ENCODE measurements at regions not wholly inside any gene's neighbourhood (a gene's known extent, or its start where the extent isn't known, plus 50 kb on each side); places are given as distances from the start of the nearest gene placed in this dataset.
A peak's percentile ranks its signal among the peaks of the same experiment; 100 is the strongest.
"Not testable (repeated sequence)": the region's sequence is repeated elsewhere in the genome, so short reads cannot be mapped to it uniquely, and the experiment has no call there.

DNA sequence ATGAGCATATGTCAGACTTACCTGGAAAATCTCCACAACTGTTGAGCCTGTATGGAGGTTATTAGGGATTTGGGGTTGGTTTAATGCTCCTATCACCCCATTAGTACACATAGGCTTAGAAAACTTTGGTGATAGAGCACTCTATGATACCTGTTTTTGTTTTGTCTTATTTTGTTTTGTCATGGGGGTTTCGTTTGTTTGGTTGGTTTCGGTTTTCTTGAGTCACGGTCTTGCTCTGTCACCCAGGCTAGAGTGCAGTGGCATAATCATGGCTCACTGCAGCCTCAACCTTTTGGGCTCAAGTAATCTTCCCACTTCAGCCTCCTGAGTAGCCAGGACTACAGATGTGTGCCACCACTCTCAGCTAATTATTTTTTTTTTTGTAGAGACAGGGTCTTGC lies 70.0 kb downstream of the MZT1 start:
- no peak for DNase-seq (ENCODE audit: low spot score)

DNA sequence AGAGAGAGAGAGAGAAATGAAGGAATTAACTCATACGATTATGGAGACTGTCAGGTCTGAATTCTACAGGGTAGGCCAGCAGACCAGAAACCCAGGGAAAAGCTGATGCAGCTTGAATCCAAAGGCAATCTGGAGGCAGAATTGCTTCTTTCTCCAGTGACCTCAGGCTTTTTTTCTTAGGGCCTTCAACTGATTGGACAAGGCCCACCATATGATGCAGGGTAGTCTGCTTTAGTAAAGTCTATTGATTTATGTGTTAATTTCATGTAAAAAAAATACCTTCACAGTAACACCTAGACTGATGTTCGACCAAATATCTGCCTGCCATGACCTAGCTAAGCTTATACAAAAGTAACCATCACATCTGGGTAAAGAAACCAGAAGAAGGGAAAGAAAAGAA lies 71.1 kb downstream of the MZT1 start:
- no peak for DNase-seq (ENCODE audit: low spot score)

- no peak for DNase-seq (ENCODE audit: low spot score)
Observed at GRCh38 chr13:72653506-72653905, 73.9 kb downstream of the MZT1 start.

DNA sequence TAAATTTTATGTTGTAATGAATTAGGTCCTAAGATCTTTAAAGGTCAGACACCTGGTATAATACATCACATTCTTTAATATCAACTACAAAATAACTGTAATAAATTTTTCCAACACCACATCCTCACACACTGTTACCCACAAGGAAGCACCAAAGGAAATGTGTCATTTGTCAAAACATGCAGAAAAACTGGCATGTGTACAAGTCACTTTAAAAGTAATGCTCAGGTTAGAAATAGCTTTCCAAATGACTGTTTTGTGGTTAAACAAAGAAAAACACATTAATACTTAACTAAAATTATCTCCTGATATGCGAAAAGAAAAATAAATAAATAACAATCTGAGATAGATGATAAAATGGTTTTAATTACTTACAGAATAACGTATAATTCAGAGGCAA lies 74.7 kb downstream of the MZT1 start:
- no peak for DNase-seq (ENCODE audit: low spot score)

DNA sequence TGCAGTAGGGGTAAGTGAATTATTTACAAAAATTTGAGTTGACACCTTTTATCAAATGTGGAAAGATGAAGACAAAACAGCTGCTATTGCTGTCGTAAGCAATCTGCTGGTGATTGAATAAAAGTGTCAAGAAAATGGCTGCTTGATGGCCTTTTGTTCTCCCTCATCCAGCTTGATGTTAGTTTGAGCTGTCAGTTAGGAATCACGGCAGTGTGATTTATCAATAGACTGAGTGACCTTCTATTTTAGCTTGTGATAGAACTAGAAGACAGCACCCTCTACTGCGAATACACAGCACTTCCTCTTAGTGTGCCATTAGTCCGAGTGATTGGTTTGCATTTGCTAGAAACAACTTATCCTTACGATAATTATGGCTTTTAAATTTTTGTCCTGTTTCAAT lies 76.3 kb downstream of the MZT1 start:
- DNase-seq (ENCODE audit: low spot score), result no peak

- DNase-seq (ENCODE audit: low spot score), result no peak
Observed at GRCh38 chr13:72650051-72650700, 77.3 kb downstream of the MZT1 start.

DNA sequence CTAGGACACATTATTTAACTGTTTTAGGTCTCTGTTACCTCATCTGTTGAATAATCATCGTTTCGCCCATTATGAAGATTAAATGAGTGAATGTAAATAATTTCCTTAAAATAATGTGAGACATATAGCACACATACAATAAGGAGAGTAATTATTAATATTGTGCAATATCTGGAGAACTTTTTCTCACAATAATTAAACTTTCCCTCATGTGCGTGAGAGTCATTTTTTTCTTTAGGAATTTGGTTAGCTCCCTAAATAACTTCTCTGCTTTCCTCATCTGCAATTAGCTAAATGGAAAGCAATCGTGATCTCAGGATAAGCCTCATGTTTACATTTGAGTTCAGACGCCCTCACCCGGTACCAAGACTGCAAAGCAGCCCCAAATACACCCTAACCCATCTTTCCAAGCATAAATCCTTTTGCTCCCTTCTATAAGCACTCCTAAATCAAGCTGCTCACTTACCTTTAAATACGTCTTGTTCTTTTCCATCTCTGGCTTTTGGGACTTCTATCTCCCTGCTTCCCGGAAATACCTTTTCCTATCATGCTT lies 78.8 kb downstream of the MZT1 start:
- no peak for DNase-seq (ENCODE audit: low spot score)

DNA sequence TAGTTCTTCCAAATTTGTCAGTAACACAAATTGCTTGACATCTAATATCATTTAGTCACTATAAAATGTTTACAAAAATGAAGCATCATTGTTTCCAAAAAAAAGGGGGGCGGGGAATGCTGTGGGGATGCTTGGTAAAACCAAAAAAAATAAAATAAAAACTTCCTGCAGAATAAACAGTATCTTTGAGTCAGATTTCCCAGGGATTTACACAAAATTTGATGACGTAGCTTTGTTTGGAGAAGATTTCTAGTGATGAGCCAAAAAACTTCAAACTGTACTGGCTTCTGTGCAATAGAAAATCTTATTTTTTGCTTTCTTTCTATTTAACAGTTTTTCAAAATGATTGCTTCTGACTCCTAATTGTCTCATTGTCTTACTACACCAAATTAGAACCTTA lies 80.0 kb downstream of the MZT1 start:
- no peak for DNase-seq (ENCODE audit: low spot score)

DNA sequence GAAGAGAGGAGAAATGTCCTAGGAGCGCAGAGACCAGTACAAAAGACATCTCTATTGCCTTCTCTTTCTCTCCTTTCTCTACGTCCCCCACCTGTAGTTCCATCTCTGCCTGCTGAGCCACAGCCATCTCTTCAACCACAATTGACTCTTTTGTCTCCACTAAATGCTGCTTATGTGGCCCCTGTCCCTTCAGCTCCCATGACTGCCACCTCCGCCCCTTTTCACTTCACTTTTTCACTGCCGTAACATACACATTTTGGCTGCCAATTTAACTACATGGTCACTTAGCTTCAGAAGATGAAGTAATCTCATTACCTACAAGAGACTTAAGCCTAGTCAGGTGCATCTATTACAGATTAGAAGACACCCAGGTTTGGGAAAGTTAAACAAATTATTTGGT lies 81.9 kb downstream of the MZT1 start:
- DNase-seq (ENCODE audit: low spot score), result no peak

GRCh38 chr13:72643311-72643989 lies 84.0 kb downstream of the MZT1 start:
- peak; percentile 44 for DNase-seq (ENCODE audit: low spot score)

- DNase-seq (ENCODE audit: low spot score), result no peak
Observed at GRCh38 chr13:72639377-72639776, 88.1 kb downstream of the MZT1 start.

DNA sequence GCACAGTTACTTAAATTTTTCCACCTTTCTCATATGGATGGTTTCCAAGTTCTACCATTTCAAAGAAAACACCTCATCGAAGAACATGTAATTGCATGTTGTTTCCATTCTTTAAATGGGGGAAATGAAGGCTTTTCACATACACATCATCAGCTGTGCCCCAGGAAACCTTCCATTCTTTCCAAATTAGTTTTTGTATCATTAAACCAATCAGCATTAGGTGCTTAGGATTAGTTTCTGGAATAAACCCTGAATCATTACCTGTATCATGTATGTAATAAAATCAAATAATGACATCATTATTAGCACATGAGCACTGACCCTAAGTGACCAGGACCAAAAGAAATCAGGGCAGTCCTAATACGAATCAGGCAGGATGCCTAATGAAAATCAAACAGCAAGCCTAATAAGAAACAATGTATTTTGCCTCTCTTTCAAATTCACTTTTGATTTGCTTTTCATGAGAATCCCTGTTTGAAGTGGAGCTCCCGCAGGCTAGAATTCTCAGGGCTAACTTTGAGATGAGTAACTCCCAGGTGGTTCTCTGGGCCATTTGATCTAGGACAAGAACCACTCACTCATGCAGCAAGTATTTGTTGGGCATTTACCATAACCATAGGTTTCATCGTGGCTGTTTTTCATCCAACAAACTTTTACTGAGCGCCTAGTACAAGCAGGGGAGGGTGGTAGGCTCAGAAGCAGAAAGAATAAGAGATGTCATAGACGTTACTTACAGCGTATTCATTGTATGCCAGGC lies 89.2 kb downstream of the MZT1 start:
- DNase-seq (ENCODE audit: low spot score), result no peak

DNA sequence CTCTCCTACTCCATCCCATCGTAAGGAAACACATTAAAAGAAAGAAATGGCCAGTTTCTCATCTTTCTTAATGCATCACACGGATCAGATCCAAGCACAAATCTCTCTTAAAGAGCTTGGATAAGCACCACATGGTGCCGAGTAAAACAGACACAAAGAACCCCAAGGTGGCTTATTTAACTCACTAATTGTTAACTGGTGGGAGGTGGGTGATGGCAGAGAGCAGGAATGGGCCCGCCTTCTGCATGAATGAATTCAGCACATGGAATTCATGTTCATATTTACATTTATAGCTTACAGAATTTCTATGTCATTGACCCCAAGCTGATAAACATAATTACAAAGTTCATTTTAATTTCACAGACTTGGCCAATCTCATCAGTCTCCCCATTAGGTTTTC lies 89.9 kb downstream of the MZT1 start:
- no peak for DNase-seq (ENCODE audit: low spot score)

- DNase-seq (ENCODE audit: low spot score), result no peak
Observed at GRCh38 chr13:72634859-72635258, 92.6 kb downstream of the MZT1 start.

DNA sequence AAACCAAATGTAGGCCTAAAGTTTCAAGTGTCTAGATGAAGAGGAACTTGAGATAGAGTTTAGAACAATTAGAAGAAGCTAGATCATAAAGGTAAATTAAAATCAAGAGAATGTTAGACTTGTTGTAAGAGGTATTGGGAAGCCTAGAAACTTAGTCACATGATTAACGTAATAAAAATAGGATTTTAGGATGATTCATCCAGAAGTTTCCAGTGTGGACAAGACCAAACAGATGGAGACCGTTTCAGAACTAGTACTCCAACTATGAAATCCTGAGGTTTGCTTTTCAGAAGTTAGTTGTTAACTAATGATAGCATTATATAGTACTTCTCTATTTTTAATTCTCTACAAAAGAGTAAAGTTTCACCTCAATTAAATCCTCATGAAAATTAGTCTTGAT lies 104.9 kb downstream of the MZT1 start:
- DNase-seq (ENCODE audit: low spot score), result no peak

GRCh38 chr13:72620874-72621273 lies 106.6 kb downstream of the MZT1 start:
- DNase-seq (ENCODE audit: low spot score), result no peak

DNA sequence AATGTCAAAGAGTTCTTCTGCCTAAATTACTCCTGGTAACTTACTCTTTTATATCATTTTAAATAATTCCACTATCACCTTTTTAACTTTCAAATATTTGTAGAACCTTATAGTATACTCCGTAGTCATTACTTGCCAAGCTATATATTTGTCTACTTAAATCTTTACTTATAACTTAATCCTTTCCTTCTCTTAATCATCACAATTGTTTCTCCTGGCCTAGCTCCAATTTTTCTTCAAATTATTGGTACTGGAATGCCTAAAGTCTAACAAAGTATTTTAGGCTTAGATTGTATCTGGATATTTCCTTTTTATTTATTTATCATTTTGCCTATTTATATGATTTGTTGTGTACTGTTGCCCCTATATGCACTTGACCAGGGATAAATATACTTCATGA lies 109.5 kb downstream of the MZT1 start:
- DNase-seq (ENCODE audit: low spot score), result no peak

- no peak for DNase-seq (ENCODE audit: low spot score)
Observed at GRCh38 chr13:72617186-72617585, 110.2 kb downstream of the MZT1 start.

- not testable (repeated sequence) for DNase-seq (ENCODE audit: low spot score)
Observed at GRCh38 chr13:72610251-72610891, 117.1 kb downstream of the MZT1 start.

GRCh38 chr13:72599178-72599743 lies 128.2 kb downstream of the MZT1 start:
- DNase-seq (ENCODE audit: low spot score), result no peak

DNA sequence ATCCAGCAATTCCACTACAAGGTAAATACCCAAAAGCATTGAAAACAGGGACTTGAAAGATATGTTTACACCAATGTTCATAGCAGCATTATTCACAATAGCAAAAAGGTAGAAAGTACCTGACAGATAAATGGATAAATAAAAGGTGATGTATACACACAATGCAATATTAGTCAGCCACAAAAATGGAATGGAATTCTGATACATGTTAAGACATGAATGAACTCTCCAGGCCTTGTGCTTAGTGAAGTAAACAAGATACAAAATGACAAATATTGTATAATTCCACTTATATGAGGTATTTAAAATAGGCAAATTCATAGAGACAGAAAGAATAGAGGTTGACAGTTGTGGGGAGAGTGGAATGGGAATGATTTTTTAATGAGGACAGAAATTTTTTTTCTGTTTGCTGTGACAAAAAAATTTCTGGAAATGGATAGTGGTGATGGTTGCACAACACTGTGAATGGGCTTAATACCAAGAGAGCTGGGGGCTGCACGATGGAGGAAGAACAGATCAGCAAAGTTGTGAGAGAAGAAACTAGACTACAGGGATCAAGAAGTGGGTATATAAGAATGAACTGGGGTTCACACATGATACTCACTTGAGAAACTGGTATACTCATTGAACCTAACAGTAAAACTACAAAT lies 137.2 kb downstream of the MZT1 start:
- DNase-seq (ENCODE audit: low spot score), result no peak

DNA sequence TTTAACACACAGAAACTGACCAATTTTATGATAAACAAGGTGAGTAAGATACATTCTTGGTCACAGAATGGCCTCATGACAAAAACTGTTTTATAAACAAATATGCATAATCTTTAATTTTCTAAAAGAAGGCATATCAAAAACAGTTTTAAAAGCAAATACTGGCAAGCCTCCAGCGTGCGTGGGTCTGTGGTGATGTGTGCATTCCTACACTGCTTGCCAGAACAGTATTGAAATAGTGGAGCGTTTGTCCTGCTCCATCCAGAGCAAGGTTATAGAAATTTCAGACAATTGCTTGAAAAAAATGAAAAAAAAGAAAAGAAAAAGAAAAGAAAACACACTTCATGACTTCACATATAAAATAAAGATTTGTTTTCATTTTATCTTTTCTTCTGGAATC lies 140.9 kb downstream of the MZT1 start:
- DNase-seq (ENCODE audit: low spot score), result no peak
